ENCODE measurements at regions not wholly inside any gene's neighbourhood (a gene's known extent, or its start where the extent isn't known, plus 50 kb on each side); places are given as distances from the start of the nearest gene placed in this dataset.

DNA sequence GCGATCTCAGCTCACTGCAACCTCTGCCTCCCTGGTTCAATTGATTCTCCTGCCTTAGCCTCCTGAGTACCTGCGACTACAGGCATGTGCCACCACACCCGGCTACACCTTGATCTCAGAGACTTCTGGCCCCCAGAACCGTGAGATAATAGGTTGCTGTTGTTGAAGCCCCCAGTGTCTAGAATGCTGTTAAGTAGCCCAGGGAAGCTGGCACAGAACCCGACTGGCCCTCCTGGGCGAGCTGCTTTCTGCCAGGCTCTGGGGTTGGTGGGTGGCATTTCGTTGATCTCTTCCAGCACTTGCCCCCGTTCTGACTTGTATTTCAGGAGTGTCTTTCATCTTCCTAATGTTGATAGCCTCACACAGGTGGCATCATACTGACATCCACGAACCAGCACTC is 807.1 kb downstream of the CDH9 start:
- TF ChIP-seq, protein P1, sequence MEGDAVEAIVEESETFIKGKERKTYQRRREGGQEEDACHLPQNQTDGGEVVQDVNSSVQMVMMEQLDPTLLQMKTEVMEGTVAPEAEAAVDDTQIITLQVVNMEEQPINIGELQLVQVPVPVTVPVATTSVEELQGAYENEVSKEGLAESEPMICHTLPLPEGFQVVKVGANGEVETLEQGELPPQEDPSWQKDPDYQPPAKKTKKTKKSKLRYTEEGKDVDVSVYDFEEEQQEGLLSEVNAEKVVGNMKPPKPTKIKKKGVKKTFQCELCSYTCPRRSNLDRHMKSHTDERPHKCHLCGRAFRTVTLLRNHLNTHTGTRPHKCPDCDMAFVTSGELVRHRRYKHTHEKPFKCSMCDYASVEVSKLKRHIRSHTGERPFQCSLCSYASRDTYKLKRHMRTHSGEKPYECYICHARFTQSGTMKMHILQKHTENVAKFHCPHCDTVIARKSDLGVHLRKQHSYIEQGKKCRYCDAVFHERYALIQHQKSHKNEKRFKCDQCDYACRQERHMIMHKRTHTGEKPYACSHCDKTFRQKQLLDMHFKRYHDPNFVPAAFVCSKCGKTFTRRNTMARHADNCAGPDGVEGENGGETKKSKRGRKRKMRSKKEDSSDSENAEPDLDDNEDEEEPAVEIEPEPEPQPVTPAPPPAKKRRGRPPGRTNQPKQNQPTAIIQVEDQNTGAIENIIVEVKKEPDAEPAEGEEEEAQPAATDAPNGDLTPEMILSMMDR (IDR thresholded peaks at IDR 0.05; ENCODE audit: borderline replicate concordance, insufficient read depth, low read depth, low read length), result no peak
- no peak overlapping the region for H3K4me3 ChIP-seq (ENCODE audit: low read depth, low read length)

DNA sequence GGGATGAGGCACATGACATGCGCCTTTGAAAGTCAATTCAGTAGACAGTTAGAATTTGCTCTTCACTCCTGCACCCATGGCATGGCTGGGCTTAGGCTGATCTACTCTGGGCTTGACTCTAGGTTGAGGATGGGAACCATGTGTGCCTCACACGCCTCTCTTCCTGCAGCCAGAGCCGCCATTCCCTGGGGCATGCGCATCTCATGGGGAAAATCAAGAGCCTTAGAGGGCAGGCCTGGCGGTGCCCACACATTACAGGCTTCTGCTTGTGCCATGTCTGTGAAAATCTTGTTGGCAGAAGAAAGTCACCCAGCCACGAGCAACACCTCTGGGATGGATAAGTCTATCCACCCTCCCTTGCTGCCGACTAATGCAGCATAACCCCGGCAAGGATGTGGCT is 808.5 kb downstream of the CDH9 start:
- TF ChIP-seq, protein P1 (IDR thresholded peaks at IDR 0.05; ENCODE audit: borderline replicate concordance, insufficient read depth, low read depth, low read length), result no peak

DNA sequence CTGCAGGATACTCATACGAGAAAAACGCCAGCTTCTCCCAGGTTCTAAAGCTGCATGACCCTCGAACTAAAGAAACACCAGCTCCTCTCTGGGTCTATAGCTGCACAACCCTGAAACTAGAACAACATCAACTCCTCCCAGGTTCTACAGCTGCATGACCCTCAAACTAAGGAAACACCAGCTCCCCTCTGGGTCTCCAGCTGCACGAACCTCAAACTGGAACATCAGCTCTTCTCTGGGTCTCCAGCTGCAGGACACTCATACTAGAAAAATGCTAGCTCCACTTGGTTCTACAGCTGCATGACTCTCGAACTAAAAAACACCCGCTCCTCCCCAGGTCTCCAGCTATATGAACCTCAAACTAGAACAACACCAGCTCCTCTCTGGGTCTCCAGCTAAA is 811.1 kb downstream of the CDH9 start:
- no peak overlapping the region for H3K4me3 ChIP-seq (ENCODE audit: low read depth, low read length)
- TF ChIP-seq, protein P1 (IDR thresholded peaks at IDR 0.05; ENCODE audit: borderline replicate concordance, insufficient read depth, low read depth, low read length), result no peak

More for the DNA sequence above, 808.5 kb downstream of the CDH9 start:
- no peak overlapping the region for H3K4me3 ChIP-seq (ENCODE audit: low read depth, low read length)

GRCh38 chr5:26205121-26205520 is 833.3 kb downstream of the CDH9 start:
- no peak overlapping the region for H3K4me3 ChIP-seq (ENCODE audit: low read depth, low read length)
- TF ChIP-seq, protein P1 (IDR thresholded peaks at IDR 0.05; ENCODE audit: borderline replicate concordance, insufficient read depth, low read depth, low read length), result no peak

GRCh38 chr5:26193626-26194025 is 844.8 kb downstream of the CDH9 start:
- TF ChIP-seq, protein P1 (IDR thresholded peaks at IDR 0.05; ENCODE audit: borderline replicate concordance, insufficient read depth, low read depth, low read length), result no peak
- H3K4me3 ChIP-seq (ENCODE audit: low read depth, low read length), result no peak overlapping the region

- TF ChIP-seq, protein P1 (IDR thresholded peaks at IDR 0.05; ENCODE audit: borderline replicate concordance, insufficient read depth, low read depth, low read length), result no peak
- H3K4me3 ChIP-seq (ENCODE audit: low read depth, low read length), result no peak overlapping the region
Measured at GRCh38 chr5:26192486-26192885, 845.9 kb downstream of the CDH9 start.

DNA sequence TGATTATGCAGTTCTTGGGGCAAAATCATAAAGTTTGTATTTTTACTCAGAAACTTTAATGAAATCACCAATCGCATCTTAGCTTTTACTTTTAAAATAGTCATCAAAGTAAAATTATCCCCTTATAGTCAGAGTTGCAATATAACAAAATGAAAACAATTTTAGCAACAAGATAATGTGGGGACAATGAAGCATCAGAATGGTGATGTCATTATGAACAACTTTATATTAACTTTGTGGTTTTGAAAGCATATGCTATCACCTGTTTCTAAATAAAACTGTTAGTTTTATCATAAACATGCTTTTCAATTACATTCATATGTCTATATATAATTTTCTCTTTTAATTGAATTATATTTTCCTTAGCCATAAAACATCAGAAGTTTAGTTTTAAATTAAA is 856.8 kb downstream of the CDH9 start:
- H3K4me3 ChIP-seq (ENCODE audit: low read depth, low read length), result no peak overlapping the region
- TF ChIP-seq, protein P1 (IDR thresholded peaks at IDR 0.05; ENCODE audit: borderline replicate concordance, insufficient read depth, low read depth, low read length), result no peak
